ENCODE measurements at regions not wholly inside any gene's neighbourhood (a gene's known extent, or its start where the extent isn't known, plus 50 kb on each side); places are given as distances from the start of the nearest gene placed in this dataset.

- no peak for TF ChIP-seq CTCF (IDR thresholded peaks at IDR 0.05; ENCODE audit: low read depth, low read length, poor library complexity, severe bottlenecking)
- TF ChIP-seq EZH2phosphoT487 (IDR thresholded peaks at IDR 0.05; ENCODE audit: borderline replicate concordance, low read length): no peak
- Histone ChIP-seq H4K20me1 (ENCODE audit: control insufficient read depth, insufficient read depth, low read depth, low read length) (no peaks in the 10 kb centered on the region), H3K36me3 (ENCODE audit: control insufficient read depth, low read length) (no peaks in the 10 kb centered on the region), H3K4me1 (ENCODE audit: control insufficient read depth, low read length) (peaks cover 14% of the 10 kb centered on the region), H3K27me3 (ENCODE audit: control insufficient read depth, low read length) (peaks cover 17% of the 10 kb centered on the region), H3K9me2 (replicated peaks; ENCODE audit: control insufficient read depth, low read length) (no peaks in the 10 kb centered on the region), H3K79me2 (ENCODE audit: control insufficient read depth, low read length) (no peaks in the 10 kb centered on the region), H3F3A (ENCODE audit: control insufficient read depth, insufficient read depth) (no peaks in the 10 kb centered on the region), H3K4me3 (ENCODE audit: low read length) (no peak overlapping the region), H3K9me3 (ENCODE audit: control insufficient read depth, insufficient read depth, low read length) (peaks cover 8% of the 10 kb centered on the region; the same call in 1 of the 2 replicates), H3K27ac (ENCODE audit: low read depth, low read length) (no peak overlapping the region), H3K4me2 (ENCODE audit: low read length) (no peak overlapping the region)
Measured at GRCh38 chr6:105995391-105995865, 90.7 kb upstream of the PRDM1 start.

GRCh38 chr6:105994591-105995390 is 91.3 kb upstream of the PRDM1 start:
- no peaks in the 10 kb centered on the region for H3F3A ChIP-seq (ENCODE audit: control insufficient read depth, insufficient read depth)
- no peaks in the 10 kb centered on the region for H3K9me2 ChIP-seq (replicated peaks; ENCODE audit: control insufficient read depth, low read length)
- H4K20me1 ChIP-seq (ENCODE audit: control insufficient read depth, insufficient read depth, low read depth, low read length): no peaks in the 10 kb centered on the region
- no peak overlapping the region for H3K4me2 ChIP-seq (ENCODE audit: low read length)
- TF ChIP-seq CTCF (IDR thresholded peaks at IDR 0.05; ENCODE audit: low read depth, low read length, poor library complexity, severe bottlenecking): no peak
- no peak for TF ChIP-seq EZH2phosphoT487 (IDR thresholded peaks at IDR 0.05; ENCODE audit: borderline replicate concordance, low read length)
- H3K27me3 ChIP-seq (ENCODE audit: control insufficient read depth, low read length): peaks cover 18% of the 10 kb centered on the region
- no peaks in the 10 kb centered on the region for H3K79me2 ChIP-seq (ENCODE audit: control insufficient read depth, low read length)
- H3K36me3 ChIP-seq (ENCODE audit: control insufficient read depth, low read length): no peaks in the 10 kb centered on the region
- peaks cover 8% of the 10 kb centered on the region; the same call in 1 of the 2 replicates for H3K9me3 ChIP-seq (ENCODE audit: control insufficient read depth, insufficient read depth, low read length)
- H3K4me1 ChIP-seq (ENCODE audit: control insufficient read depth, low read length): peaks cover 14% of the 10 kb centered on the region
- no peak overlapping the region for H3K4me3 ChIP-seq (ENCODE audit: low read length)
- H3K27ac ChIP-seq (ENCODE audit: low read depth, low read length): no peak overlapping the region

DNA sequence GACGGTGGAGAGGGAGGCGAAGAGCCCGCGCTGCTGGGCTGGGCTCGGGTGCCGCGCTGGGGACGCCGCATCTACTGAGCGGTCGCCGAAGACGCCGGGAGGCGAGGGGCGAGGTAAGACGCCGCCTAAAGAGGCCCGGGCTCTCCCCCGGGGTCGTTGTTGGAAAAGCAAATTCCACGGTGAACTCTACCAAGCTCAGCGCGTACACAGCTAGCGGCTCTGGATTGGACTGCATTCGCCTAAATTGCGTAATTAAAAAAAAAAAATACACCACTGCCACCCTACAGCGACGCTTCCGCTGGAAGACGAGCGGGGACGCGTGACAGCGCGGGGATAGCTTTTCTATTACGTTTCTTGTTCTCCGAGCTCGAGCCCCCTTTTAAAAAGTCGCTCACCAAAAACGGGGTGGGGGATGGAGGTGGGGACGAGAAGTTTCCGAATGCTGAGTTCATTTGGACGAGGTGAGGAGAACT is 92.0 kb upstream of the PRDM1 start:
- Histone ChIP-seq H3K27ac (ENCODE audit: low read depth, low read length) (no peak overlapping the region), H3K9me3 (ENCODE audit: control insufficient read depth, insufficient read depth, low read length) (peaks cover 8% of the 10 kb centered on the region; the same call in 1 of the 2 replicates), H3F3A (ENCODE audit: control insufficient read depth, insufficient read depth) (no peaks in the 10 kb centered on the region), H3K4me3 (ENCODE audit: low read length) (no peak overlapping the region), H3K79me2 (ENCODE audit: control insufficient read depth, low read length) (no peaks in the 10 kb centered on the region), H4K20me1 (ENCODE audit: control insufficient read depth, insufficient read depth, low read depth, low read length) (no peaks in the 10 kb centered on the region), H3K27me3 (ENCODE audit: control insufficient read depth, low read length) (peaks cover 21% of the 10 kb centered on the region), H3K36me3 (ENCODE audit: control insufficient read depth, low read length) (no peaks in the 10 kb centered on the region), H3K4me2 (ENCODE audit: low read length) (no peak overlapping the region), H3K9me2 (replicated peaks; ENCODE audit: control insufficient read depth, low read length) (no peaks in the 10 kb centered on the region), H3K4me1 (ENCODE audit: control insufficient read depth, low read length) (peaks cover 14% of the 10 kb centered on the region)
- no peak for TF ChIP-seq EZH2phosphoT487 (IDR thresholded peaks at IDR 0.05; ENCODE audit: borderline replicate concordance, low read length)
- TF ChIP-seq CTCF (IDR thresholded peaks at IDR 0.05; ENCODE audit: low read depth, low read length, poor library complexity, severe bottlenecking): no peak

Measured in DOHH2 (cell line).